ENCODE measurements at regions not wholly inside any gene's neighbourhood (a gene's known extent, or its start where the extent isn't known, plus 50 kb on each side); places are given as distances from the start of the nearest gene placed in this dataset.

DNA sequence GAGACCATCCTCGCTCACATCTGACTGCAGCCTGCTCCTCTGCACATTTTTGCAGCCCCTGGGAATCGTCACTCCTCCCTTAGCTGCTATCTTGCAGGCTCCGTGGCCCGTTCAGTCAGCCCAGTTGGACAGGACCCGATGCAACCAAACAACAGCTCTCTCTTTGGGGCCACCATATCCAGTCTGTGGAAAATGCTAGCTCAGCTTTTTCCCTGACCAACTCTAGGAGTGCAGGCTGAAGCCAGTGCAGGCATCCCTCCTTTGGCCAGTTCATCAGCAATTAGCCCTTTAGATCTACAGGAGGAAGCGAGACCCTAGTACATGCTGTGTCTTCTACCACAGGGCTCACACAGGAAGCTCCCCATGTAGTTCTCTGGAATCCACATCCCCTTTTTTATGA lies 182.1 kb downstream of the HS3ST3A1 start:
- TF ChIP-seq ZNF530 (tag by site-specific recombination; IDR thresholded peaks at IDR 0.05; ENCODE audit: low read depth) (no peak), KLF1 (tag by site-specific recombination; IDR thresholded peaks at IDR 0.05) (no peak), KLF7 (tag by site-specific recombination; IDR thresholded peaks at IDR 0.05; ENCODE audit: borderline replicate concordance) (no peak), ZNF223 (tag by site-specific recombination; IDR thresholded peaks at IDR 0.05) (no peak), ZBTB7A (tag by site-specific recombination; IDR thresholded peaks at IDR 0.05; ENCODE audit: low read depth) (no peak), KLF10 (tag by site-specific recombination; IDR thresholded peaks at IDR 0.05) (no peak), ZNF830 (tag by site-specific recombination; IDR thresholded peaks at IDR 0.05; ENCODE audit: low read depth) (no peak), ZNF132 (tag by site-specific recombination; IDR thresholded peaks at IDR 0.05; ENCODE audit: borderline replicate concordance) (no peak)
- TF ChIP-seq, protein P1, sequence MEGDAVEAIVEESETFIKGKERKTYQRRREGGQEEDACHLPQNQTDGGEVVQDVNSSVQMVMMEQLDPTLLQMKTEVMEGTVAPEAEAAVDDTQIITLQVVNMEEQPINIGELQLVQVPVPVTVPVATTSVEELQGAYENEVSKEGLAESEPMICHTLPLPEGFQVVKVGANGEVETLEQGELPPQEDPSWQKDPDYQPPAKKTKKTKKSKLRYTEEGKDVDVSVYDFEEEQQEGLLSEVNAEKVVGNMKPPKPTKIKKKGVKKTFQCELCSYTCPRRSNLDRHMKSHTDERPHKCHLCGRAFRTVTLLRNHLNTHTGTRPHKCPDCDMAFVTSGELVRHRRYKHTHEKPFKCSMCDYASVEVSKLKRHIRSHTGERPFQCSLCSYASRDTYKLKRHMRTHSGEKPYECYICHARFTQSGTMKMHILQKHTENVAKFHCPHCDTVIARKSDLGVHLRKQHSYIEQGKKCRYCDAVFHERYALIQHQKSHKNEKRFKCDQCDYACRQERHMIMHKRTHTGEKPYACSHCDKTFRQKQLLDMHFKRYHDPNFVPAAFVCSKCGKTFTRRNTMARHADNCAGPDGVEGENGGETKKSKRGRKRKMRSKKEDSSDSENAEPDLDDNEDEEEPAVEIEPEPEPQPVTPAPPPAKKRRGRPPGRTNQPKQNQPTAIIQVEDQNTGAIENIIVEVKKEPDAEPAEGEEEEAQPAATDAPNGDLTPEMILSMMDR (tag by site-specific recombination; IDR thresholded peaks at IDR 0.05): no peak
- TF ChIP-seq, protein P2, sequence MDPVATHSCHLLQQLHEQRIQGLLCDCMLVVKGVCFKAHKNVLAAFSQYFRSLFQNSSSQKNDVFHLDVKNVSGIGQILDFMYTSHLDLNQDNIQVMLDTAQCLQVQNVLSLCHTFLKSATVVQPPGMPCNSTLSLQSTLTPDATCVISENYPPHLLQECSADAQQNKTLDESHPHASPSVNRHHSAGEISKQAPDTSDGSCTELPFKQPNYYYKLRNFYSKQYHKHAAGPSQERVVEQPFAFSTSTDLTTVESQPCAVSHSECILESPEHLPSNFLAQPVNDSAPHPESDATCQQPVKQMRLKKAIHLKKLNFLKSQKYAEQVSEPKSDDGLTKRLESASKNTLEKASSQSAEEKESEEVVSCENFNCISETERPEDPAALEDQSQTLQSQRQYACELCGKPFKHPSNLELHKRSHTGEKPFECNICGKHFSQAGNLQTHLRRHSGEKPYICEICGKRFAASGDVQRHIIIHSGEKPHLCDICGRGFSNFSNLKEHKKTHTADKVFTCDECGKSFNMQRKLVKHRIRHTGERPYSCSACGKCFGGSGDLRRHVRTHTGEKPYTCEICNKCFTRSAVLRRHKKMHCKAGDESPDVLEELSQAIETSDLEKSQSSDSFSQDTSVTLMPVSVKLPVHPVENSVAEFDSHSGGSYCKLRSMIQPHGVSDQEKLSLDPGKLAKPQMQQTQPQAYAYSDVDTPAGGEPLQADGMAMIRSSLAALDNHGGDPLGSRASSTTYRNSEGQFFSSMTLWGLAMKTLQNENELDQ (tag by site-specific recombination; IDR thresholded peaks at IDR 0.05; ENCODE audit: low read depth): no peak
- TF ChIP-seq, protein P3, sequence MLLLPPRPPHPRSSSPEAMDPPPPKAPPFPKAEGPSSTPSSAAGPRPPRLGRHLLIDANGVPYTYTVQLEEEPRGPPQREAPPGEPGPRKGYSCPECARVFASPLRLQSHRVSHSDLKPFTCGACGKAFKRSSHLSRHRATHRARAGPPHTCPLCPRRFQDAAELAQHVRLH (tag by site-specific recombination; IDR thresholded peaks at IDR 0.05): no peak
